NCI-H226 (cell line): ENCODE measurements at regions not wholly inside any gene's neighbourhood (a gene's known extent, or its start where the extent isn't known, plus 50 kb on each side); places are given as distances from the start of the nearest gene placed in this dataset.
"Not testable (repeated sequence)": the region's sequence is repeated elsewhere in the genome, so short reads cannot be mapped to it uniquely, and the experiment has no call there.

Experiments
- DNase-seq: peaks from one replicate; pipeline ENCODE4 v3.0.0-alpha.2; 2015

DNA sequence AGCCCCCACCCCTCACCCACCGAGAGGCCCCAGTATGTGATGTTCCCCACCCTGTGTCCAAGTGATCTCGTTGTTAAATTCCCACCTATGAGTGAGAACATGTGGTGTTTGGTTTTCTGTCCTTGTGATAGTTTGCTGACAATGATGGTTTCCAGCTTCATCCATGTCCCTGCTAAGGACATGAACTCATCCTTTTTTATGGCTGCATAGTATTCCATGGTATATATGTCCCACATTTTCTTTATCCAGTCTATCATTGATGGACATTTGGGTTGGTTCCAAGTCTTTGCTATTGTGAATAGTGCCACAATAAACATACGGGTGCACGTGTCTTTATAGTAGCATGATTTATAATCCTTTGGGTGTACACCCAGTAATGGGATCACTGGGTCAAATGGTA lies 79.2 kb downstream of the PXDC1 start:
- not testable (repeated sequence) for DNase-seq

DNA sequence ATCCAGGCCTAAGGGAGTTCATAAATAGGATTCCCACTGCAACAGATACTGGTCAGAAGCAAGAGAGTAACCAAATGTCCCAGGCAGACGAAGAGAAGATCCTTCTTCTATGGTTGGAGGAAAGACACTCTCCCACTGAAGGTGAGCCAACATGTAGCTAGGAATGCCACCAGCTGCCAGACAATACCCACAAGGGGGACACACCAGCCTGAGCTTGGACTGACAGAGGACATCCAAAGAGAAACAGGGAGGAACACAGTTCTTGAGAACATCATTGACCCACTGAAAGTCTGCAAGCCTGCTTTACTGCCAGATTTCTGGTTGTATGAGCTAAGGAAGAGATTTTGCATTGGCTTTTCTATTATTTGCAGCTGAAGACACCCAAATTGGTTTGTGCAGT lies 80.1 kb downstream of the PXDC1 start:
- no peak for DNase-seq

DNA sequence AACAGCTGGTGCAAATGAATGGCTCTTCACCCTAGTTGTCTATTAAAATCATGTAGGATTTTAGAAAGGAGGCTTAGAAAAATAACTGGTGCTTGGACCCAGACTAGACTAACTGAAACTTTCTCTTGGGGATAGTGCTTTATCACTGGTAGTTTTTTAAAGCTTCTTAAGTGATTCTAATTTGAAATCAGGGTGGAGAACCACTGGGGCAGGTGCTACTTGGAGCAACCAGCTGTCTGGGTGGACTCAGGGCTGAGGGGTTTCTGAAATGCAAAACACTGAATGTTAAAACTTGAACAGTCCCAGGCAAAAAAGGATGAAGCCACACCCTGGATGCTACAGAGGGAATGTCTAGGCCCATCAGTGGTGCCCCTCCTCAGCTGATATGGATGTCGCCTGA lies 81.2 kb downstream of the PXDC1 start:
- no peak for DNase-seq

DNA sequence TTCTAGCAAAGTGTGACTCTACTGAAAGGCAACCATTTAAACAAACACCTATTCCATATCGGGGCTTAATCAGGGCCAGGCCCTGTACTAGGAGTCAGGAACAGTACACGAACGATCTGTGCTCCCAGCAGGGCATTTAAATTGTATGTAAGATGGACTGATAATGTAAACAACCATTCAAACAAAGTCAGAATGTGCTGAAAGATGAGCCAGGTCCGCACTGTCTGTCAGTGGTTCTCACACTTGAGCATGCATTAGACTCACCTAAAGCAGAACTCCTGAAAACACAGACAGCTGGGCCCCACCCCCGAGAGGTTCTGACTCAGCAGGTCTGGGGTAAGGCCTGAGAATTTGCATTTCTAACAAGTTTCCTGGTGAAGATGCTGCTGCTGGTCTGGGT lies 81.6 kb downstream of the PXDC1 start:
- no peak for DNase-seq

DNA sequence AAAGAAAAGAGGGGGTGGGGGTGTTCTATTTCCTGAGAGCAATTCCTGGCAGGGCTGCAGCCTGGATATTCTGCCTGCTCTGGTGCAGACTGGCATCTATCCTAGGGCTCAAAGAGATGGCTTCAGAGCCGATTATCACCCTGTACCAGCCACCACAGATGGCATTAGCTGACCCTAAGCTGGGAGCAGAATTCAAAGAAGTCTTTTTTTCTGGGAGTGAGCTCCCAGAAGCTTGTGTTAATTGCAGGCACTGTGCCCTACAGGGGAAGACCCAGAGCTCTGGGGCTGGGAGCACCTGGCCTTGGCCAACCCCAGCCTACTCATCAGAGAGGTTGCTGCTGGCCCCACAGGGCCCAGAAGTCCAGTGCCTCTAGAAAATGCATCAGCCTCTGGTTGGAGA lies 85.9 kb downstream of the PXDC1 start:
- DNase-seq: no peak

DNA sequence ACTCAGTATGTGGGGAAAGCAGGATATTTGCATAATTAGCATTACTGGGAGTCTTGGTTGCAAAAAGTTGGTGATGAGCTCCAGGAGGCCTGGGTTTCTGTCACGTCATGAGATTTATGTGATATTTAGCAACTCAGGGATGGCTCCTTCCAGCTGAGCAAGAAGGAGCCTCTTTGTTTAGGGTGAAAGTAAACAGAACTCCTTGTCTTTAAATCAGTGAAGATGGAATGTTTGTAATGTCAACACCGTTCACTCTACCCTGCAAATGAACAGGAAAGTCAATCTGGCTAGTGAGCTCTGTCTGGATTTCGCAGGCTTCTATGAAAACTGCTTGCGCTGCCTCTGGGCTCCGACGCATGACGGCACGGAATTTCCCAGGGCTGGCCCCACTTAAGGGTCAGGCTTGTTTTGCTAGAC lies 86.9 kb downstream of the PXDC1 start:
- DNase-seq: no peak

DNA sequence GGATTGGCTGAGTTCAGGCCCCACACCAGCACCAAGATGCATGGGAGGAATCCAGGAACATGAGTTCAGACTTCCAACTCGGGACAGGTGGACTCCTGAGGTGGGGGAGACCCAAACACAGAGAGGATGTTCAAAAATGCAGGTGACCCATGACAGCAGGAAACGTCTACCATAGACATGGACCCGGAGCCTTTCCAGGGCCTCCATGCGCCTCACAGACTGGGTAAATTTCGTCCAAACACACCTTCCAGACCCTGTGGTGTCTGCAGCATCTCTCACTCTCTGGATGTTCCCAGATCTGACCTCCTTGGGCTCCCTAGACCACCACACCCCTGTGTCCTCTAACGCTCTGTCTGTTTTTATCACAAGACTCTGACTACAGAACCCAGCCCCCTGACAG lies 87.7 kb downstream of the PXDC1 start:
- no peak for DNase-seq

DNA sequence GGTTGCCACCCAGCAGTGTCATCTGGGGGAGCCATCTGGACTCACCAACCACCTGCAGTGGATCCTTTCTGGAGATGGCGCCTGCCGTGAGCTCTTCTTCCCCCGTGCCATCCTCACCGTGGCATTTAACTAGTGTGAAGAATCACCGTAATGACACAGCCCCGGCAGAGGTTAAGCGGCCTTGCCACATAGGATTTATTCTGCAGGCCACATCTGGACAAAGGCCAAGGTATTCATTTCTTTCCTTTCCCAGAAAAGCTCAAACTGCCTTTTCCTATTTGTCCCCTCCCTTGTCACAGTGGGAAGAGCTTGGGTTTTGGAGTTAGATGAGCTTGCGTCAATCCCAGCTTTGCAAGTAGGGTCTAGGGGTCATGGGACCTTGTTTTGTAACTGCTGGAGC lies 88.4 kb downstream of the PXDC1 start:
- DNase-seq: no peak

DNA sequence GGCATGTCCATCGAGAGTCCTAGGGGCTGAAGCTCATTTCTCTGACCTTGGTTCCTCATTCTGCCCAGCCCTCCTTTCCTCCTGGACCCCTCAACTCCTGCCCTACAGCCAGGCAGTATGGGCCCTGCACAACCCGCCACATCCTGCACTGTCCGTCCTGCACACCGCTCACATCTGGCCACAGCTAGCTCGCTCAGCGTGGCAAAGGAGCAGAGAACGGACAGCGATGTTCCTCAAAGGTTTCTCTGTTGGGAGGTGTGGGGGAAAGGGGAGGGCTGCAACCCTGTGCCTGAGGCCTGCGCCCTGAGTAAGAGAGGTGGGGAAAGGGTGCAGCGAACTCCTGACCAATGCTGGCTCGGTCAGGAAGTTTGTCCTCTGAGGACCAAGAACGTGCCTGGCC lies 90.1 kb downstream of the PXDC1 start:
- no peak for DNase-seq

DNA sequence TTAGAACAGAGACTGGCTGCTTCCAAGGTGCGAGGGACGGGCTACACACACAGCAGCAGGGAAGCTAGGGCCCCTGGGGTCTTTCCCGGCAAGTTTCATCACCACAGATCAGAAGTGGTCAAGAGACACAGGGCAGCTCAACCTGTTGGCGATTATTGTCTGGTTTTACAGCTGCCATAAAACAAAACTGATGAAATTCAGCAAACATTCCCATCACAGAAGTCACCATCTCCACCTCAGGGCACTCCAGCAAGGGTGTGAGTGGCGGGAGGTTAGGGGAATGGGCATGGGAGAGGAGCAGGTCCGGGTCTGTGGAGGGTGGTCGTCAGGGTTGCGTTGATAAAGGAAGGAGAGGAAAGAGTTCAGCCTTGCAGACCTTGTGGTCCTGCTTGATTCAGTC lies 91.0 kb downstream of the PXDC1 start:
- DNase-seq: no peak

DNA sequence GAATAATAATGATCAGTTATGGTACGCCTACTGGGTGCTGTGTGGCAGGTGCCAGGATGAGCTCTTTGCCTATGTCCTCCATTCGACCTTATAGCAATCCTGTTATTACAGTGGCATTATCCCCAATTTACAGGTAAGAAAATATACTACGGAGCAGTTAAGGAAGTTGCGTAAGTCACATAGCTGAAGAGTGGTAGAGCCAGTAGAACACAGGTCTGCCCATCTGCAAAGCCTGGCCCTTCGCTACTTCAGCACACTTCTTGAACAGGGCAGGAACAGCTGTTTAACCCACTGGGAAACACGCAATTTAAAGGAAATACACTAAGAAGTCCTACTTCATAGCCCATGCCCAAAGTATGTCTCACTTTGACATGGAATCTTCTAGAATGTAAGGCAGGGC lies 91.8 kb downstream of the PXDC1 start:
- DNase-seq: no peak

DNA sequence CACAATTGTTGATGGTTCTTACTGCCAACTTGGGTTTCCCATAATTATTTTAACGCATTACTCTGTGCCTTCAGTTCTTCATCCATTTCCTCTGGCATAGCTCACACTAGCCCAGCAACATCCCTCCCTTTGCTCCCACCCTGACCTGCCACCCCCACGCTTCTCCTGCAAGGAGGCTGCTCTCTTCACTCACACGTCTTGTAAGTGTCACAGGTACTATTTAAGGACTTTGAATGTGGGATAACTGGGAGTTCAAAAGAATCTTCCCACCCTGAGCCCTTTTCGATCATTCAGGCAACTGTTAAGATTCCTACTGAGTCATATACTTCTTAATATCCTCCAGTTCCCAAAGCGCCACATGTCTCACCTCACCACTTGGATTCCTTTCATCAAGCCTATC lies 95.4 kb downstream of the PXDC1 start:
- DNase-seq: no peak

DNA sequence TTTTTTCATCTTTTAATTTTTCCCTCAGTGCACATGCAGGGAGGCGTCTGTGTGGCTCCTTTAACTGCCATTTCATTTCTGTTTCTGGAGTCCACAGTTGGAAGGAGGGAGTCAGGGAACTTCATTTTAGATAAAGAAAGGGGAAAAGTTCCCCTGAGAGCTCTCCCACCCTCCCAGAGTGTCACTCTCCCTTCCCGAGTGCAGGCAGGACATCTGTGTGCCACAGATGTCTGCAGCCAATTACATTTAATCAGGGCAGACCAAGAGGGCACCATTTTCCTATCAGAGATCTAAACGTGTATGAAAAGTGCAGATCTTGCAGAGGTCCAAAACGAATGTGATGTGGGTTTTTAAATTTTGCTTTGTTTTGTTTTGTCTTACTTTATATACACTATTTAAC lies 96.6 kb downstream of the PXDC1 start:
- no peak for DNase-seq

DNA sequence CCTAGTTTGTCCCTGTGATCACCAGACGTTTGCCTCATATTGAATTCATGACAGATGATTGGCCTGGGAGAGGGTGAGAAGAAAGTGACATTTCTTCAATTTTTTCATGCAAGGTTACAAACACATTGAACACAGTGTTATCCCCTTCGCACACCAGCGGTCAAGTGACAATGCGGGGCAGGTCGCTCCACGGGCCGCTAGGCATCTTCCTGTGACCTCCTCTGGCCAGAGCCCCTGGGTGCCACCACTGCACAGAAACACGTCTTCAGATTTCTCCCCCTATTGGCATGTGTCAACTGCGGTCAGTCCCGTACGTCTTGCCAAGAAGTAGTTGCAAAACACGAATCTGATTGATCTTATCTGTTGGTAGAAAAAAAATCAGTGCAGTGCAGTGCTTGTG lies 97.1 kb downstream of the PXDC1 start:
- DNase-seq: no peak

DNA sequence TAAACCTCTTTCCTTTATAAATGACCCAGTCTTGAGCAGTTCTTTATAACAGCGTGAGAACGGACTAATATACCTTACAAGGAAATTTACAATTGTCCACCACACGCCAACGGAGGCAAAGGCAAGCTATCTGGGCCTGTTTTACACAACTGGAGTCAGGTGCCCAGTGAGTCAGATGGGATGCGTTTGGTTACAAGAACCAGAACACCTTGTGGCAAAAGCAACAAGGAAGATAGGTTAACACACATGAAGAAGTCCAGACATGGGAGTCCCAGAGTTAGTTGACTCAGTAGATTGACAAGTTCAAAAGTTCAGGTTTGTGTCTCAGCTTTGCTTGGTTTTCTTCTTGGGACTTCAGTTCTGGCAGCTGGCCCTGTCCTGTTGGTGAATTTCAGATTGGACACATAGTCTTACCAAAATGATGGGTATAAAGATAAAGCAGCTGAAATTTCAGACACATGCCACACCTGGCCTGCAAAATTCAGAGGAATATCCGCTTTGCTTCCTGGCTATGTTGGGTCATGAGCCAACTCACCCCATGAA lies 97.9 kb downstream of the PXDC1 start:
- DNase-seq: no peak

DNA sequence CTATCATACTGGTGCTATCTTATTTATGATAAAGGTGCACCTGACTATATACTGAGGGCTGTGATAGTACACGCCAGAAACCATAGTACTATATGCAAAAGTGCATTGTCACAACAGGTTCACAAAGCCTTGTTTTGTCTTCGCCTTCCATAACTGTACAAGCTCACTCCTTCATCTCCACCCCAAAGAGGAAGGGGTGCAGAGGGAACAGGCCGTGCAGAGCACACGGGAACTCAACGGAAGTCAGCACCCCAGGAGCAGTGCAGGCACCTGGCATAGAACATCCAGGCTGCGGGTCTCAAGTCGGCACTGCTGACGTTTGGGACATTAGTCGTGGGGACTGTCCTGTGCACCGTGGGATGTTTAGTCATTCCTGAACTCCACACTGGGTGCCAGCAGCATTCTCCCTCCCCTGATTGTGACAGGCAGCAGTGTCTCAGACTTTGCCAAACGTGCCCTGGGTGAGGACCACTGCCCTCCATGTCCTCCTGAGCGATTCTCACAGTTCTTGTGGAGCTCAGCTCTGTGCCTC lies 99.7 kb downstream of the PXDC1 start:
- no peak for DNase-seq

DNA sequence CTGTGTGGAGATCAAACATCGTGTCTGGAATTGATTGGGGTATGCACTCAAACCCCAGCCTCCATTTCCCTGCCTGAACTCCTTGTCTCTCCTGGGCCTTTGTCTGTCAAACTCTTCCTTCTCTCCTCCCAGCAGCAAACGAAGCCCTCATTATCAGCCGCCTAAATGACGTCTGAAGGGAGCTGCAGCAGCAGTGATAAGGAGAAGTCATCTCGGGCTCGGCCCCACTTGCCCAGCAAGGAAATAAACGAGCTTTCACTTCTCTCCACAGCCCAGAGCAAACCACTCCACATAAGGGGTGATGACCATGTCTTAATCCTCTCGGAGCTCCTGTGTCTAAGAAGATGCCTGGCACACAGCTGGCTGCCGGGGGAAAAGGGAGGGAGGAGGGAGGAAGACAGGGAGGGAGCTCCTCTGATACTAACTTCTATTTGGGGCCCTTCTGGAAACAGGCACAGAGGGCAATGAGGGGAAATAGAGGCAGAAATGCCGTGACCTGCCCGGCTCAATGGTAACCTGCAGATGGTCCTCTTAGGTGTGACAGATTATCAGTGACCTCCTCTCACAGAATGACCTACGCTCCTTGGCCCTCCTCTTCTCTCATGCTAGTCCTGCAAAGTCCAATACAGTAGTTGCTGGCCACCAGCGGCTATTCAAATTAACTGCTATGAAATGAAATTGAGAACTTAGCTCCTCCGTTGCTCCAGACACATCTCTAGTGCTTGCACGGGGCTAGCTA lies 100.4 kb downstream of the PXDC1 start:
- no peak for DNase-seq

DNA sequence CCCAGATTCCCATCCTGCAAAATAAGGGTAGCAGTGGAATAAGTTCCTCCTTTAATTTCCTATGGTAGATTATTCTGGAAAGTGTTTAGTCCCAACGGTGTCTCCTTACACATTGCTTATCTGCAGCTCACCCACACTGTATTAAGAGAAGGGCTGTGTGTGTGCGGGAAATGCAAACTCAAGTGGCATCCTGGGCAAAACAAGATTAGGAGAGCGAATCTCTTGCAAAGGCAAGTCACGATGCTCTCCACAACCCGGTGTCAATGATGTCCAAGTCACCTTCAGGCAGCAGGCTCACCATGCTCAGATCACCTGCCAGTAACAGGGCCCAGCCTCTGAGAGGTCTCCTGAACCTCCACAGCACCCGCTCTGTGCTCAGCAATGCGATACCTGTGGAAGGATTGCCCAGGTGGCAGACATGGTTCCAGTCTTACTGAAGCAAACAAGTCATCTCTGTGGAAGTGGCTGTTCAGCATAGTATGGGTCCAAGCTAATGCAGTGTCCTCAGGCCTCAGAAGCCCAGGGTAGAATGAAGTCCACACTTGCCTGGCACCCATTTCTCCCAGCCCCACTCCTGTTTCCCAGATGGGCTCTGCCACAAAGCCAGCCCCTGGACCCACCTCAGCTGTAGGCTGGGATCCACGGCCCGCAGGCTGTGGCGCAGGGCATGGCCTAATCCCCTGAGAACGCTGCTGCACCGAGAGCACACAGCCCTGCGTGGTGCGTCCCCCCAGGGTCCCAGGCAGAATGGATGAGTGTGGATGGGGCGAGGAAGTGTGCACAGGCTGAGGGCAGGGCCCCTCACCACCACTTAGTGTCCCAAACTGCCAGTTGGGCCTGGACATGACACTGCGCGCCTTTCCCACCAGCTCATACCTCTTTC lies 101.2 kb downstream of the PXDC1 start:
- DNase-seq: no peak

DNA sequence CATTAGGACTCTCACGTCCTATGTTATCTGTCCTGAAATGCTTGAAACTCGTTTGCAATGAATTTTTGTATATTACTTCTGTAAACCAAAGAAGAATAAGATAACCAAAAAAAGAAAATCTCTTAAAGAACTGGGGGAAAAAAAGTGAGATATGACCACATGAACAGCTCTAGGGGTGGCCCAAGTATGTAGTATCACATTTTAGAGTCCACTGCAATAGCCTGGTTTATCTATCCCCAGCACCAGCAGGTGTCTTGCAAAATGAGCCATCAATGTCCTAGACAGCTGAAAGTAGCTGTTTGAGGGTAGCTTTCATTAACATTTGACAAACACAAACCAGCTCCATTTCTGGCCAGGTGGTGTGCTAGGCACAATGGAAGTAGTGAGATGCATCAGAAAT lies 102.8 kb downstream of the PXDC1 start:
- DNase-seq: no peak

DNA sequence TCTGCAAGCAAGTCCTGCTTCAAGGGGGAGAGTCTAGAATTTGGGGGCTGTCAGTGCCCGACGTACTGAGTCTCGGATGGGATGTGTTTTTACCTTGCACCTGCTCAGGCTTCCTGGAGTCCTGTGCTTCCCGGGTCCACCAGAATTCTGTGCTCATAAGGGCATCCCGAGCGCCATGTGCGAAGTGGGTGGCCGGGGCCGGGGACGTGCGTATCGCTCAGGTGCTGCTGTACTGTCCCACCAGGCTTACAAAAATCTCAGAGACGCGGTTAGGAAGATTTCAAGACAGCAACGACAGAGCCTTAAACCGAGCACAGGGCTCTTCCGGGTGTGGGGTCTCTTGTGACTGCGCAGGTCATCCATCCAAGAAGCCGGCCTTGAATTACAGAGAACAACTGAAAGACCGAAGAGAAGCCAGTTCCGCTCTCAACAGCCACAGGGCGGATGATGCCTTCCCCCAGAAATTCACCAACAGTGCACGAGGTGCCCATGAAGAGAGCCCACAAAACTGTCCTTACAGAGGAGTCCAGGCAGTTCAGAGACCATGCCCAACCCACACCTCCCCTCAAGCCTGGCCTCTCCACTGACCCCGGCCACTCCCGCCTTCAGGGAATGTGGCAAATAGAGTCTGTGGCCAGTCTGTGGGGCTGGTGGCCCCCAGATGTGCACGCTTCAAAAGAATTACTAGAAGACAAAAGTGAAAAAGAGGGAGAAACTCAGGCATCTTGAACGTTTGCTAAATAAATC lies 104.7 kb downstream of the PXDC1 start:
- no peak for DNase-seq

DNA sequence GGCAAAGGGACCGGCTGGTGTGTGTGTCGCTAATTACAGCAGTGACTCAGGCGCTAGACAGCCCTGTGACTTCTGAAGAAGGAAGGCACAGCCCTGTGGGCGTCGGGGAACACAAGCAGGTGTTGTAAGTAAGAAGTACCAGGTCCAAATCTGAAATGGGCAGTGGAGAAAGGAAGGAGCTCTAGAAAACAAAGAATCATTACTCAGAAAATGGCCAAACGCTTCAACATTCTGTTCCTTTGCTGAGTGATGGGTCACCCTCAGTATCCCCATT lies 106.8 kb downstream of the PXDC1 start:
- DNase-seq: no peak

DNA sequence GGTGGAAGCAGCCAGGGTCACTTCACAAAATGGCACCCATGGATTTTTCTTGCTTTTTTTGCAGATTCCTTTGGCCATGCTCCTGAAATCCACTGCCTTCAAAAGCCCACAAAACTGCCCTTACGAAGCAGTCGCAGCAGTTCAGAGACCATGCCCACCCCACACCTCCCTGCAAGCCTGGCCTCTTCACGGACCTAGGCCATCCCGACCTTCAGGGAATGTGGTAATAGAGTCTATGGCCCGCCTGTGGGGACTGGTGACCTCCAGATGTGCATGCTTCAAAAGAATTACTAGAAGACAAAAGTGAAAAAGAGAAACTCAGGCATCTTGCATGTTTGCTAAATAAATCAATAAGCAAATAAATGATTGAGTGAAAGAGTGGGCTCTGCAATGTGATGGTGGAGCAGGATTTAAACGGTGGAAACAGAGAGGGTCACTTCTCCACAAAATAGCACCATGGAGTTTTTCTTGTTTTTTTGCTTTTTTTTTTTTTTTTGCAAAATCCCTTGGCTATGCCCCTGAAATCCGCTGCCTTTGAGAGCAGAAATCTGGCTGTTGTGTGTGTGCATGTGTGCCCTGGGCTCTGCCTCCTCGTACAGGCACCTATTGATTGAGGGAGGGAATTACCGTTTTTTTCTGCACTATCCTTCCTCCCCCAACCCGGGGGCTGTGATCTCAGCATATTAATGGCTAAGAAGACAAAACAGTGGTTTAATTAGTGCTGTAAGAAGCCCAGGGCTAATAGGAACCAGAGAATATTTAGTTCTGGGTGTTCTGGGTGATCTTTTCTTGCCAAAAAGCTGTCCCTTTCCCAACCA lies 107.4 kb downstream of the PXDC1 start:
- no peak for DNase-seq

DNA sequence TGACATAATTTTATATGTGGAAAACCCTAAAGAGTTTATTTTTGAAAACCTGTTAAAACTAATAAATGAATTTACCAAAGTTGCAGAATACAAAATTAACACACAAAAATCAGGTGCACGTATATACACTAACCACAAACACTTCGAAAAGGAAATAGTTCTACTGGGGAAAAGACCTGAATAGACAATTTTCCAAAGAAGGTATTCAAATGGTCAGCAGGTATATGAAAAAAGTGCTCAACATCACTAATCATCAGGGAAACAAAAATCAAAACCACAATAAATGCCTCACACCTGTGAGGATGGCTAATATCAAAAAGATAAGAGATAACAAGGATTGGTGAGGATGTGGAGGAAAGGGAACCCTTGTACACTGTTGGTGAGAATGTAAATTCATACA lies 110.6 kb downstream of the PXDC1 start:
- DNase-seq: no peak
